ENCODE measurements at regions not wholly inside any gene's neighbourhood (a gene's known extent, or its start where the extent isn't known, plus 50 kb on each side); places are given as distances from the start of the nearest gene placed in this dataset.

DNA sequence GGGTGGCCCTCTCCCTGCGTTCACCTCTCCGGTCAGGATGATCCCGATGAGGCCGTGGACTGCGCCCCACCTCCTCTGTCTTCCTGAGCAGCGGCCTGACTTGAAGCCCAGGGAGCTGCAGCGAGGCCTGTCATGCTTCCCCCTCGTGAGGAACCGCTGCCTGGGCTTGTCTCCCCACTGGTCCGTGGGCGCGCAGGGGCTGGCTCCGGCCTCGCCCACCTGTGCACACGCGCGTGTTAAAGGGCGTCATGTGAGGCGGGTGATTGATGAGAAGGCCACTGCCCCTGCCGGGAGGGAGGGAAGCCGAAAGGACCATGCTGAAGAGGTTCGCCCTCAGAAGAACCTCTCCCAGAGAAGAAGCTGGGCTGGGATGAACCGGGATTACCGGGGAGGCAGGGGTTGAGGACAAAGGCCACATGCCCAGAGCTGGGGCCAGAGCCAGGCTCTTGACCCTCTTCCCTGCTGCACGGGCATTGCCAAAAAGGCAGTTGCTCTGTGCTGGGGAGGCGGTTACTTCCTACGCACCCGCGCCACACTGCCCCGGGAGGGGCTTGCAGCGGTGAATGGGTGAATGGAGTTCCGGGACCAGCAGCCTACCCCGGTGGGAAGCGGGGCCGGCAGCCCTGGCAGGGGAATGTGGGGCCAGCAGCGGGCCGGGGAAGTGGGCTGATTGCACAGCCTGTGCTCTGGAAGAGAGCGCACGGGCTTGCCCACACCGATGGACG lies 85.9 kb upstream of the GSE1 start:
- Histone ChIP-seq H3K9me3 (ENCODE audit: low read depth) (no peaks in the 10 kb centered on the region), H3K27ac (peak overlapping the region; percentile 65), H3K4me3 (no peak overlapping the region), H3K27me3 (no peaks in the 10 kb centered on the region), H3K4me1 (ENCODE audit: low read depth) (peaks cover 68% of the 10 kb centered on the region), H3K36me3 (no peaks in the 10 kb centered on the region)
- no peak for DNase-seq (ENCODE audit: low read depth in 1 of 2, low spot score in 1 of 2)
- TF ChIP-seq, protein P1, sequence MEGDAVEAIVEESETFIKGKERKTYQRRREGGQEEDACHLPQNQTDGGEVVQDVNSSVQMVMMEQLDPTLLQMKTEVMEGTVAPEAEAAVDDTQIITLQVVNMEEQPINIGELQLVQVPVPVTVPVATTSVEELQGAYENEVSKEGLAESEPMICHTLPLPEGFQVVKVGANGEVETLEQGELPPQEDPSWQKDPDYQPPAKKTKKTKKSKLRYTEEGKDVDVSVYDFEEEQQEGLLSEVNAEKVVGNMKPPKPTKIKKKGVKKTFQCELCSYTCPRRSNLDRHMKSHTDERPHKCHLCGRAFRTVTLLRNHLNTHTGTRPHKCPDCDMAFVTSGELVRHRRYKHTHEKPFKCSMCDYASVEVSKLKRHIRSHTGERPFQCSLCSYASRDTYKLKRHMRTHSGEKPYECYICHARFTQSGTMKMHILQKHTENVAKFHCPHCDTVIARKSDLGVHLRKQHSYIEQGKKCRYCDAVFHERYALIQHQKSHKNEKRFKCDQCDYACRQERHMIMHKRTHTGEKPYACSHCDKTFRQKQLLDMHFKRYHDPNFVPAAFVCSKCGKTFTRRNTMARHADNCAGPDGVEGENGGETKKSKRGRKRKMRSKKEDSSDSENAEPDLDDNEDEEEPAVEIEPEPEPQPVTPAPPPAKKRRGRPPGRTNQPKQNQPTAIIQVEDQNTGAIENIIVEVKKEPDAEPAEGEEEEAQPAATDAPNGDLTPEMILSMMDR (IDR thresholded peaks at IDR 0.05; ENCODE audit: low read depth, low read length): no peak

DNA sequence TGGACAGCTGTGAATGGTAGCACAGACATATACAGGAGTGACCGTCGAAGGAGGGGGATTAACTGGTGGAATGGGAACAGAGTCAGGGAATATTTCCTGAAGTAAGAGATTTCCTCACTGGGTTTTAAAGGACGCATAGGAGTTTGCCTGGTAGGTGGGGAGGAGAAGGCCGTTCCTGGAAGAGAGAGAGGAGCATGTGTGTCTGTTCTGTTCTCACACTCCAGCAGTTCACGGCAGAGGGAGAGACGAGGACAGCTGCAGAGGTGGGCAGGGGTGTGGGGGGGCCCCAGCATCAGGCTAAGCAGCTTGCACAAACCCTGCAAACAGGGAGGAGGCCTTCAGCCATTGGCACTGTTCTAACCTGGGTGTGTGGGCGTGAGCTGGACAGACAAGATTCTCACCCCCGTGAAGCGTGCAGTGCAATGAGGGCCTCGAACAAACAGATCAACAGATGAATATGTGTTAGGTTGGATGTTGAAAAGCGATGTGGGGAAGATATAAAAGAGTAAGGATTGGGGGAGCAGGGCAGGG lies 85.3 kb upstream of the GSE1 start:
- Histone ChIP-seq H3K9me3 (ENCODE audit: low read depth) (no peaks in the 10 kb centered on the region), H3K27ac (no peak overlapping the region), H3K36me3 (no peaks in the 10 kb centered on the region), H3K4me1 (ENCODE audit: low read depth) (peaks cover 75% of the 10 kb centered on the region), H3K4me3 (no peak overlapping the region), H3K27me3 (no peaks in the 10 kb centered on the region)
- DNase-seq (ENCODE audit: low read depth in 1 of 2, low spot score in 1 of 2): no peak
- TF ChIP-seq, protein P1 (IDR thresholded peaks at IDR 0.05; ENCODE audit: low read depth, low read length): no peak

DNA sequence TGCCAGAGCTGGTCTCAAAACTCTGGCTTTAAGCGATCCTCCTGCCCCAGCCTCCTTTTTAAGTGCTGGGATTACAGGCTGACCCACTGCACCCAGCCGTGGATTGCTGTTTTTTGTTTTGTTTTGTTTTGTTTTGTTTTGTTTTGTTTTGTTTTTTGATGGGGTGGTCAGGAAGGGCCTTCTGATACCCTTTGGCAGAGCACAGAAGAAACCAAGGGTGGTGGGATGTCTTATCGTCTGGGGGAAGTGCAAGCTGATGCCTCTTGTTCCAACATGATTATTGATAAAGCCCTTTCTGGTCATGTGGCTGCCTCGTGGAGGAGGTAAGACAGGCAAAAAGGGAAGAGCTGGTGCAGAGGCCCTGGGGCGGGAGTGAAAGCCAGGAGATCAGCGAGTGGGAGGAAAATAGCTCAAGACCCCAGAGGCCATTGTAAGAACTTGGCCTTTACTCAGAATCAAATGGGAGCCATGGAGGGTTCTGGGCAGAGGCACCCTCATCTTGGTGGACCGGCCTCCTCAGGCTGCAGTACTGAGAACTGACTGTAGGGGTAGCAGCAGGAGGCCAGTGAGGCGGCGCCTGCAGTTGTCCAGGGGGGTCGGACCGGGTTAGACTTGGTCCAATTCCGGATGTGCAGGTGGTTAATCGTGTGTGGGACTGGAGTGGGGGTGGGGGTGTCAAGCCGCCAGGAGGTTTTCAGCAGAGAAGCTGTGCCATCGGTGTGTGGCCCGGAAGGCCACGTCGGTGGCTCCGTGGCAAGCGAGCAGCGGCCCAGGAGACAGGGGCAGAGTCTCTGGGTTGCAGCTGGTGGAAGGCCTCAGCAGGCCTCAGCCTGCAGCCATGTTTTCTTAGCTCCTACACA lies 84.4 kb upstream of the GSE1 start:
- Histone ChIP-seq H3K9me3 (ENCODE audit: low read depth) (no peaks in the 10 kb centered on the region), H3K4me1 (ENCODE audit: low read depth) (peaks cover 70% of the 10 kb centered on the region), H3K36me3 (no peaks in the 10 kb centered on the region), H3K27me3 (no peaks in the 10 kb centered on the region), H3K4me3 (no peak overlapping the region), H3K27ac (no peak overlapping the region)
- peak in 1 of 2 donors; percentile 25 for DNase-seq (ENCODE audit: low read depth in 1 of 2, low spot score in 1 of 2)
- TF ChIP-seq, protein P1 (IDR thresholded peaks at IDR 0.05; ENCODE audit: low read depth, low read length): peak; percentile 41

DNA sequence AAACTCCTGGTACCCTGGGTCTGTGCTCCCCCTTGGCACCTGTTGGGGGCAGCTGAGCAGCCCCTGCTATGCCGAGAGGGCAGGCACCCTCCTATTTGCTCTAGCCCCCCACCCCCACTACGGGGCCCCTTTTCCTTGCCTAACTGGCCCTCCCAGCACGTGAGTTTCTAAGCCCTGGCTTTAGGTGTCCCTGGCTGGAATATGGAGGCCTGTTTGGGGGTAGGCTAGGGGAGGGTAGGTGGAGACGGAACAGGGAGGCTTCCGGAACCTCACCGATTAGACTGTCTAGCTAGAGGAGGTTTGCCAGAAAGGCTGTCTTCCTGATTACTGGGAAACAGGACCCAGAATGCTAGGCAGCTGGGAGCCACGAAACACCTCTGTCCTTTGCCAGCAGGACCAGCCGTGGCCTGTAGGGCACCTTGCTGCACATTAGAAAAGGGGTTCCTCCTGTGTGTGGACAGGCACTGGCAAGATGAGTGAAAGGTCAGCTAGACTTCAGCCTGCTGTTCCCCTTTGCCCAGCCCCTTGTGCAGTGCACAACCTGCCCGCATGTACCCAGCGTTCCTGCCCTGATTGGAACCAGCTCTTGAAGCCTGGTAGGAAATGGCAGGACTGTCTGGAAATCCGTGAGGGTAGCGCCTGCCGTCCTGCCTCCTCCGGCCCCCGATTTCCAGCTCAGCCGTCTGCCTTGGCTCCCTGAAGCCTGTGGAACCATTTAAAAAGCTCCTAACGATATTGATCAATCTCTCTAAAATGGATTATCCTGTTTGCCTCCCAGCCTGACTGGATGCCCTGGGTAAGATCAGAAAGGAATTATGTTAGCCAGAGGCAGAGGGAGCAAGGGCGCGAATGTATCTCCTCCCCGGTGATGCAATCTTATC lies 83.4 kb upstream of the GSE1 start:
- Histone ChIP-seq H3K36me3 (no peaks in the 10 kb centered on the region), H3K4me3 (no peak overlapping the region), H3K27me3 (no peaks in the 10 kb centered on the region), H3K9me3 (ENCODE audit: low read depth) (no peaks in the 10 kb centered on the region), H3K27ac (peak overlapping the region; percentile 47), H3K4me1 (ENCODE audit: low read depth) (peaks cover 67% of the 10 kb centered on the region)
- DNase-seq (ENCODE audit: low read depth in 1 of 2, low spot score in 1 of 2): no peak
- TF ChIP-seq, protein P1 (IDR thresholded peaks at IDR 0.05; ENCODE audit: low read depth, low read length): no peak

DNA sequence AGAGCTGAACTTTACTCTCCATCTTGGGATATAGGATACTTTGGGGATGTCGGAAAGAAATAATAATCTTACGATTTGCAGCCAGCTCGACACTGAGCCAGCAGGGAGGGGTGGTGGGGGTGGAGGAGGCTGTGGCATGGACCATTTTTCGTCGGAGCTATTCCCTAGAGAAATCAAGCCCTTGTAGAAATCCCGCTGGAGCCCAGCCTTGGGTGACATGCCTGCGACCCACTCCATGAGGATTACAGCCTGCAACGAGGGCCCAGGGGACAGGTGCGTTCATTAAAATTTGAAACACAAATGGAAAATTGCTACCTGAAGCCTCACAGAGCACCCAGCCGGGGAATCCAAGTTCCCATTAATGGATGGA lies 82.8 kb upstream of the GSE1 start:
- no peak overlapping the region for H3K4me3 ChIP-seq
- TF ChIP-seq, protein P1 (IDR thresholded peaks at IDR 0.05; ENCODE audit: low read depth, low read length): no peak
- H3K36me3 ChIP-seq: no peaks in the 10 kb centered on the region
- H3K27me3 ChIP-seq: no peaks in the 10 kb centered on the region
- no peaks in the 10 kb centered on the region for H3K9me3 ChIP-seq (ENCODE audit: low read depth)
- no peak for DNase-seq (ENCODE audit: low read depth in 1 of 2, low spot score in 1 of 2)
- H3K27ac ChIP-seq: peak overlapping the region; percentile 15
- peaks cover 66% of the 10 kb centered on the region for H3K4me1 ChIP-seq (ENCODE audit: low read depth)
